Brain microvascular endothelial cell (primary cell): ENCODE measurements at regions not wholly inside any gene's neighbourhood (a gene's known extent, or its start where the extent isn't known, plus 50 kb on each side); places are given as distances from the start of the nearest gene placed in this dataset.

Source experiments
- DNase-seq: peaks from one replicate; pipeline ENCODE4 v3.0.0-alpha.2; 2020
- H3K27ac ChIP-seq: fragments of 250-450 bp; sonication (Bioruptor Pico); 2 replicates; pipeline ENCODE4 v1.5.1; 2020; ENCODE audit warnings: mild to moderate bottlenecking, moderate library complexity
- H3K27me3 ChIP-seq: fragments of 250-450 bp; sonication (Bioruptor Pico); replicated peaks from 2 replicates; pipeline ENCODE4 v1.5.1; 2020; ENCODE audit warnings: mild to moderate bottlenecking
- H3K36me3 ChIP-seq: fragments of 250-450 bp; sonication (Bioruptor Pico); replicated peaks from 2 replicates; pipeline ENCODE4 v1.5.1; 2020; ENCODE audit warnings: mild to moderate bottlenecking
- H3K4me3 ChIP-seq: 2 replicates; pipeline ENCODE4 v1.5.1; 2011; ENCODE audit warnings: low read depth, mild to moderate bottlenecking, control low read depth, low read length, moderate library complexity
- CTCF ChIP-seq: IDR thresholded peaks from 2 replicates; pipeline ENCODE4 v1.5.1; 2011; ENCODE audit warnings: low read depth, mild to moderate bottlenecking, moderate library complexity, low read length, control low read depth, inconsistent platforms; ENCODE audit errors: missing control alignments
- in situ Hi-C: cut with HindIII; loops from 2 replicates; pipeline ENCODE4 v1.10.0; 2017; ENCODE audit warnings: low sequenced_read_pairs, low pct_ligation_motif_present

GRCh38 chr2:123906361-123906760, 118.7 kb upstream of the CNTNAP5 start:
- TF ChIP-seq CTCF: no peak
- H3K27me3 ChIP-seq: no peaks in the 10 kb centered on the region
- H3K4me3 ChIP-seq: no peak overlapping the region
- in situ Hi-C loops: no loop called here
- no peak for DNase-seq
- H3K36me3 ChIP-seq: no peaks in the 10 kb centered on the region
- H3K27ac ChIP-seq: no peak overlapping the region

- Histone ChIP-seq H3K27ac (no peak overlapping the region), H3K4me3 (no peak overlapping the region), H3K36me3 (no peaks in the 10 kb centered on the region), H3K27me3 (no peaks in the 10 kb centered on the region)
- no peak for TF ChIP-seq CTCF
- in situ Hi-C loops: no loop called here
- no peak for DNase-seq
These were observed 116.6 kb upstream of the CNTNAP5 start for GRCh38 chr2:123908522-123908921.

- no peak for TF ChIP-seq CTCF
- H3K27me3 ChIP-seq: no peaks in the 10 kb centered on the region
These were observed 112.9 kb upstream of the CNTNAP5 start for GRCh38 chr2:123912171-123912570.

GRCh38 chr2:123913143-123913735, 111.8 kb upstream of the CNTNAP5 start:
- Histone ChIP-seq H3K4me3 (no peak overlapping the region), H3K27ac (no peak overlapping the region), H3K36me3 (no peaks in the 10 kb centered on the region), H3K27me3 (no peaks in the 10 kb centered on the region)
- DNase-seq: no peak
- in situ Hi-C loops: no loop called here
- no peak for TF ChIP-seq CTCF

More at GRCh38 chr2:123912171-123912570, 112.9 kb upstream of the CNTNAP5 start:
- DNase-seq: no peak
- Histone ChIP-seq H3K4me3 (no peak overlapping the region), H3K27ac (no peak overlapping the region), H3K36me3 (no peaks in the 10 kb centered on the region)
- in situ Hi-C loops: no loop called here

- no peak for DNase-seq
- in situ Hi-C loops: no loop called here
- no peak overlapping the region for H3K27ac ChIP-seq
- TF ChIP-seq CTCF: no peak
- H3K36me3 ChIP-seq: no peaks in the 10 kb centered on the region
- H3K4me3 ChIP-seq: no peak overlapping the region
- no peaks in the 10 kb centered on the region for H3K27me3 ChIP-seq
These were observed 109.7 kb upstream of the CNTNAP5 start for GRCh38 chr2:123915380-123915779.

GRCh38 chr2:123916051-123916450, 109.0 kb upstream of the CNTNAP5 start:
- DNase-seq: no peak
- no peaks in the 10 kb centered on the region for H3K36me3 ChIP-seq
- H3K27ac ChIP-seq: no peak overlapping the region
- H3K4me3 ChIP-seq: no peak overlapping the region
- in situ Hi-C loops: no loop called here
- no peak for TF ChIP-seq CTCF
- H3K27me3 ChIP-seq: no peaks in the 10 kb centered on the region
